Upper lobe of left lung (tissue), 4 donors: ENCODE measurements at regions not wholly inside any gene's neighbourhood (a gene's known extent, or its start where the extent isn't known, plus 50 kb on each side); places are given as distances from the start of the nearest gene placed in this dataset.

Source experiments
- CTCF ChIP-seq, 6 experiments: fragments of 450-650 bp in 4 of 6; fragments of 200-600 bp in 2 of 6; sonication (generic) in 2 of 6; IDR thresholded peaks; one replicate each; pipeline ENCODE4 v1.5.1; 2016 to 2019; ENCODE audit warnings: antibody characterized with exemption in 6 of 6
- EP300 ChIP-seq, 4 donors: sonication (generic); formaldehyde crosslinking; IDR thresholded peaks; one replicate each; pipeline ENCODE4 v1.5.1; 2017; ENCODE audit warnings: antibody characterized with exemption in 4 of 4, control low read depth in 2 of 4

GRCh38 chr12:130076752-130077151 is 85.5 kb upstream of the FZD10 start:
- TF ChIP-seq CTCF (IDR thresholded peaks at IDR 0.05) (no peak), EP300 (IDR thresholded peaks at IDR 0.05) (no peak)
